ENCODE measurements at regions not wholly inside any gene's neighbourhood (a gene's known extent, or its start where the extent isn't known, plus 50 kb on each side); places are given as distances from the start of the nearest gene placed in this dataset.
"Not testable (repeated sequence)": the region's sequence is repeated elsewhere in the genome, so short reads cannot be mapped to it uniquely, and the experiment has no call there.

DNA sequence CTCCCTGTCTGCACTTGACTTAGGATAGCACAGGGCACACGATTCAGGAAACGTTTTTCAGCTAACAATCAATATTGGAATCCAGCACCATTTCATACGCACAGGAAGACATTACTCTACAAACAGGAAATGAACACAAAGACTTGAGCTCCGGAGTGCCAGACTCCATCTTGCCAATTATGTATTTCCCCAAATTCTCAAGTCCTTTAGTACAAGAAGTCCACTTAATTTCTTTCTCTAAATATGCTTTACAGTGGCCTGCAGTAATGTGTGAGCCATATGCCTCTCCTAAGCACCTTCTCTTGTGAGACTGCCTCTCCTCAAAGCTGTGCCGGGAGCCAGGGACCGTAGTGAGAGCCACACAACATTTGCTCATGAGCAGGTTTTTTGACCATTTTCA lies 168.2 kb downstream of the THBS2 start:
- no peaks in the 10 kb centered on the region for H3K4me1 Mint-ChIP-seq (ENCODE audit: low read depth)
- DNase-seq (no peak), ATAC-seq (ENCODE audit: poor library complexity) (no peak)
- Histone ChIP-seq H3K36me3 (ENCODE audit: insufficient read depth, low read length) (no peaks in the 10 kb centered on the region), H3K9me3 (ENCODE audit: control insufficient read depth in 1 of 2, insufficient read depth in 1 of 2, low read length in 2 of 2) (peaks cover 4 to 7% of the 10 kb centered on the region in 2 experiments), H3K4me3 (ENCODE audit: low read length) (no peak overlapping the region), H3K27me3 (ENCODE audit: control insufficient read depth in 1 of 2, insufficient read depth in 2 of 2, low read length in 2 of 2) (no peaks in the 10 kb centered on the region), H3K4me1 (ENCODE audit: insufficient read depth, low read length) (no peaks in the 10 kb centered on the region), H3K27ac (ENCODE audit: low read depth in 1 of 2, low read length in 2 of 2) (no peak overlapping the region)
- no peak overlapping the region for H3K27ac Mint-ChIP-seq
- CTCF ChIA-PET: no interaction called here
- intact Hi-C loops (cut with DNase I, micrococcal nuclease): no loop called here
- TF ChIP-seq, protein P1, sequence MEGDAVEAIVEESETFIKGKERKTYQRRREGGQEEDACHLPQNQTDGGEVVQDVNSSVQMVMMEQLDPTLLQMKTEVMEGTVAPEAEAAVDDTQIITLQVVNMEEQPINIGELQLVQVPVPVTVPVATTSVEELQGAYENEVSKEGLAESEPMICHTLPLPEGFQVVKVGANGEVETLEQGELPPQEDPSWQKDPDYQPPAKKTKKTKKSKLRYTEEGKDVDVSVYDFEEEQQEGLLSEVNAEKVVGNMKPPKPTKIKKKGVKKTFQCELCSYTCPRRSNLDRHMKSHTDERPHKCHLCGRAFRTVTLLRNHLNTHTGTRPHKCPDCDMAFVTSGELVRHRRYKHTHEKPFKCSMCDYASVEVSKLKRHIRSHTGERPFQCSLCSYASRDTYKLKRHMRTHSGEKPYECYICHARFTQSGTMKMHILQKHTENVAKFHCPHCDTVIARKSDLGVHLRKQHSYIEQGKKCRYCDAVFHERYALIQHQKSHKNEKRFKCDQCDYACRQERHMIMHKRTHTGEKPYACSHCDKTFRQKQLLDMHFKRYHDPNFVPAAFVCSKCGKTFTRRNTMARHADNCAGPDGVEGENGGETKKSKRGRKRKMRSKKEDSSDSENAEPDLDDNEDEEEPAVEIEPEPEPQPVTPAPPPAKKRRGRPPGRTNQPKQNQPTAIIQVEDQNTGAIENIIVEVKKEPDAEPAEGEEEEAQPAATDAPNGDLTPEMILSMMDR (IDR thresholded peaks at IDR 0.05): no peak
- H3K36me3 Mint-ChIP-seq (ENCODE audit: low read depth): no peaks in the 10 kb centered on the region
- no peaks in the 10 kb centered on the region for H3K27me3 Mint-ChIP-seq
- POLR2A ChIA-PET: no interaction called here
- no peak overlapping the region for H3K4me3 Mint-ChIP-seq
- H3K9me3 Mint-ChIP-seq: peaks cover 7% of the 10 kb centered on the region

DNA sequence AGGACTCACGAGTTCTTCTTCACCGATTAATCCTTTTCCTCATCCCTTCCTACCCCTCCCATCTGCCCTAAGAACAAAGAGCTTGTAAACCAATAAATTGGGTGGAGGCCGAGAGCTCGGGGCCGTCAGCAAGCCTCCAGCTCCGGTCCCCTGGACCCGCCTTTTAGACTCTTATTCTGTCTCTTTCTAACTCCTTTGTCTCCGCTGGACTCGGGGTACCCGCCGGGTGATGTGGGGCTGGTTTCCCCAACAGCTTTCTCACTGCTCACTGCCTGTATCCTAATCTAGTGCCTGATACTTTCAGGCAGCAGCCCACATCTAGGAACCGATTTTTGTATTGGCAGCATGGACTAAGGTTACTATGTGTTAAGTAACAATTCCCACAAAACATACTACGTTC lies 169.1 kb downstream of the THBS2 start:
- H3K27ac ChIP-seq (ENCODE audit: low read depth in 1 of 2, low read length in 2 of 2); H3K27me3 Mint-ChIP-seq; H3K4me3 ChIP-seq (ENCODE audit: low read length); H3K9me3 Mint-ChIP-seq; ATAC-seq (ENCODE audit: poor library complexity); DNase-seq; H3K36me3 ChIP-seq (ENCODE audit: insufficient read depth, low read length); H3K4me3 Mint-ChIP-seq; POLR2A ChIA-PET; H3K4me1 Mint-ChIP-seq (ENCODE audit: low read depth); CTCF ChIA-PET; H3K27me3 ChIP-seq (ENCODE audit: control insufficient read depth in 1 of 2, insufficient read depth in 2 of 2, low read length in 2 of 2); H3K36me3 Mint-ChIP-seq (ENCODE audit: low read depth); H3K9me3 ChIP-seq (ENCODE audit: control insufficient read depth in 1 of 2, insufficient read depth in 1 of 2, low read length in 2 of 2); H3K27ac Mint-ChIP-seq; intact Hi-C loops (cut with DNase I, micrococcal nuclease); H3K4me1 ChIP-seq (ENCODE audit: insufficient read depth, low read length): not testable (repeated sequence)

DNA sequence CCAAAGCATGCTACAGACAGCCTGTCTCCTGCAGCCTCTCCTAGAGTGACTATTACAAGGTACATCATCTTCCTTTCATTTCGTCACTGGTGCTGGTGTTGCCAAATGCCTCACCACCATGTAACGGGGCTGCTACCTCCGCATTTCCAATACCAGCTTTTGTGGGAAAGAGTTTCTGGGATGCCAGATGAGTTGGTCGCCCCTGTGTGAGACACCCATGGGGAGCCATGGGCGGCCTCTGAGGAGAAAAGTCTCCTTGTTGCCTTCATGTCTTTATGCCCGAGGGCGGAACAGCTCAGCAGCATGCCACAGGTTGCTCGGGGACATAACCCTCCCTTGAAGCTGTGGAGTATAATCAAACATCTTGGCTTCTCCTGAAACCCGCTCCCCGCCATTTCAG lies 169.6 kb downstream of the THBS2 start:
- Mint-ChIP-seq H3K4me1 (ENCODE audit: low read depth) (no peaks in the 10 kb centered on the region), H3K27ac (no peak overlapping the region), H3K4me3 (no peak overlapping the region), H3K9me3 (peaks cover 3% of the 10 kb centered on the region), H3K27me3 (no peaks in the 10 kb centered on the region), H3K36me3 (ENCODE audit: low read depth) (no peaks in the 10 kb centered on the region)
- TF ChIP-seq, protein P1 (IDR thresholded peaks at IDR 0.05): no peak
- no peaks in the 10 kb centered on the region for H3K4me1 ChIP-seq (ENCODE audit: insufficient read depth, low read length)
- H3K27ac ChIP-seq (ENCODE audit: low read depth in 1 of 2, low read length in 2 of 2): no peak overlapping the region
- intact Hi-C loops (cut with DNase I, micrococcal nuclease): no loop called here
- ATAC-seq (ENCODE audit: poor library complexity) (no peak), DNase-seq (no peak)
- no peaks in the 10 kb centered on the region for H3K27me3 ChIP-seq (ENCODE audit: control insufficient read depth in 1 of 2, insufficient read depth in 2 of 2, low read length in 2 of 2)
- POLR2A ChIA-PET: no interaction called here
- peaks cover 0 to 6% of the 10 kb centered on the region in 2 experiments for H3K9me3 ChIP-seq (ENCODE audit: control insufficient read depth in 1 of 2, insufficient read depth in 1 of 2, low read length in 2 of 2)
- H3K4me3 ChIP-seq (ENCODE audit: low read length): no peak overlapping the region
- CTCF ChIA-PET: no interaction called here
- no peaks in the 10 kb centered on the region for H3K36me3 ChIP-seq (ENCODE audit: insufficient read depth, low read length)

DNA sequence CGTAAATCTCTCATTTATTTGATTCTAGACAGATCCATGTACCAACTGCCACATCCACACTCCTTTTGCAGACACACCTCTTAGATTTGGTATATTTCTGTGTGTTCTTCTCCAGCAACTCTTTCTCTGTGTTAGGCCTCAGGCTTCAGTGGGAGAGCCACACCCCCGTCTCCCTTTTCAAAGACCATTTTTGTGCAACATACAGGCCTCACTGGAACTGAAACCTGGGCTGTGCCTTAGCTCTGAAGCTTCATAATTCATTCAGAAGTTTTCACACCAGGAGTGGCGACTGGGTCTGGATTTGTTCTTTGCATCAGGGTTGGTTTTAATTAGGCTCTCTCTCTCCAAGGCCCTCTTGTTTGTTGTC lies 170.2 kb downstream of the THBS2 start:
- Histone ChIP-seq H3K27ac (ENCODE audit: low read depth in 1 of 2, low read length in 2 of 2) (no peak overlapping the region), H3K4me3 (ENCODE audit: low read length) (no peak overlapping the region), H3K36me3 (ENCODE audit: insufficient read depth, low read length) (no peaks in the 10 kb centered on the region), H3K9me3 (ENCODE audit: control insufficient read depth in 1 of 2, insufficient read depth in 1 of 2, low read length in 2 of 2) (peaks cover 0 to 6% of the 10 kb centered on the region in 2 experiments), H3K4me1 (ENCODE audit: insufficient read depth, low read length) (no peaks in the 10 kb centered on the region), H3K27me3 (ENCODE audit: control insufficient read depth in 1 of 2, insufficient read depth in 2 of 2, low read length in 2 of 2) (peaks cover 0 to under 1% of the 10 kb centered on the region in 2 experiments)
- H3K4me1 Mint-ChIP-seq (ENCODE audit: low read depth): no peaks in the 10 kb centered on the region
- ATAC-seq (ENCODE audit: poor library complexity) (no peak), DNase-seq (no peak)
- no peak overlapping the region for H3K27ac Mint-ChIP-seq
- H3K36me3 Mint-ChIP-seq (ENCODE audit: low read depth): no peaks in the 10 kb centered on the region
- ChIA-PET CTCF (no interaction called here), POLR2A (no interaction called here)
- H3K4me3 Mint-ChIP-seq: no peak overlapping the region
- H3K27me3 Mint-ChIP-seq: no peaks in the 10 kb centered on the region
- intact Hi-C loops (cut with DNase I, micrococcal nuclease): no loop called here
- H3K9me3 Mint-ChIP-seq: peaks cover 3% of the 10 kb centered on the region
- TF ChIP-seq, protein P1 (IDR thresholded peaks at IDR 0.05): no peak
